Vagina (tissue), 2 donors: ENCODE measurements at regions not wholly inside any gene's neighbourhood (a gene's known extent, or its start where the extent isn't known, plus 50 kb on each side); places are given as distances from the start of the nearest gene placed in this dataset.

ENCODE experiments used
- DNase-seq, 2 donors: peaks; one replicate each; pipeline ENCODE4 v3.0.0-alpha.2; 2017; ENCODE audit errors: extremely low spot score in 2 of 2
- H3K27ac ChIP-seq: fragments of 200-600 bp; sonication (generic); one replicate; pipeline ENCODE4 v1.5.1; 2019
- H3K27me3 ChIP-seq: fragments of 200-600 bp; sonication (generic); one replicate; pipeline ENCODE4 v1.5.1; 2019
- H3K36me3 ChIP-seq, 2 donors: fragments of 200-600 bp; sonication (generic); one replicate each; pipeline ENCODE4 v1.5.1; 2017 to 2019
- H3K4me1 ChIP-seq: fragments of 200-600 bp; sonication (generic); one replicate; pipeline ENCODE4 v1.5.1; 2019
- H3K4me3 ChIP-seq, 2 donors: fragments of 200-600 bp; sonication (generic); 1 replicate in 1 of 2; 2 replicates in 1 of 2; pipeline ENCODE4 v1.5.1; 2016 to 2019
- H3K9me3 ChIP-seq: fragments of 200-600 bp; sonication (generic); one replicate; pipeline ENCODE4 v1.5.1; 2019
- POLR2A ChIP-seq, 2 donors: fragments of 450-650 bp; IDR thresholded peaks; one replicate each; pipeline ENCODE4 v1.6.1; 2017; ENCODE audit warnings: antibody characterized with exemption in 2 of 2, mild to moderate bottlenecking in 2 of 2, moderate library complexity in 2 of 2
- POLR2AphosphoS5 ChIP-seq, 2 donors: sonication (generic); formaldehyde crosslinking; IDR thresholded peaks; one replicate each; pipeline ENCODE4 v1.9.0; 2017; ENCODE audit warnings: antibody characterized with exemption in 2 of 2, mild to moderate bottlenecking in 2 of 2, low read depth in 1 of 2; ENCODE audit not compliant: insufficient read depth in 1 of 2
- intact Hi-C: fragments of 100-400 bp; cut with DNase I; formaldehyde crosslinking; loops from one replicate; pipeline ENCODE4 v1.15.1; 2023
- TF ChIP-seq, protein P1 (sequence below), 3 experiments: fragments of 450-650 bp in 2 of 3; fragments of 200-600 bp in 1 of 3; sonication (generic) in 1 of 3; IDR thresholded peaks; one replicate each; pipeline ENCODE4 v1.5.1; 2017 to 2019; ENCODE audit warnings: antibody characterized with exemption in 3 of 3, mild to moderate bottlenecking in 2 of 3, moderate library complexity in 2 of 3

DNA sequence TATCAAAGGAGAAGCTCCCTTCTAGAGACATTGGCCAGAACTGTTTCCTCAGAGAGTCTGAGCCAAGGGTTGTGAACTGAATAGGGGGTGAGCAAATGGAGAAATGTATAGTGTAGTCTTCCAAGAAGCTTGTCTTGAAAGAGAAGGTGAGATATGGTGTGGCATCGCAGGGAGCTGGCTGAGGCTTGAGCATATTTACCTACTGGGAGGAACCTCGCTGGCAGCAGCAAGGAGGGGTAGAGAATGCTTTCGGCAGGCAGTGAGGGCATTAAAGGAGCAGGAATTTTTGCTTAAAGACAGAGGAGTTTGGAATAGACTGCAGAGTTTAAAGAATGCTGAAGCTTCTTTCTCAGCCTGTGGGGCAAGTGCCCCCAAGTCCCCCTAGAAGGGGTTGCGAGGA is 59.3 kb upstream of the PRMT8 start:
- DNase-seq = no peak
- H3K9me3 ChIP-seq = no peaks in the 10 kb centered on the region
- H3K27me3 ChIP-seq = no peaks in the 10 kb centered on the region
- no peaks in the 10 kb centered on the region for H3K4me1 ChIP-seq
- TF ChIP-seq POLR2AphosphoS5 (IDR thresholded peaks at IDR 0.05; ENCODE audit: insufficient read depth in 1 of 2, low read depth in 1 of 2) (no peak), POLR2A (IDR thresholded peaks at IDR 0.05) (no peak)
- TF ChIP-seq, protein P1, sequence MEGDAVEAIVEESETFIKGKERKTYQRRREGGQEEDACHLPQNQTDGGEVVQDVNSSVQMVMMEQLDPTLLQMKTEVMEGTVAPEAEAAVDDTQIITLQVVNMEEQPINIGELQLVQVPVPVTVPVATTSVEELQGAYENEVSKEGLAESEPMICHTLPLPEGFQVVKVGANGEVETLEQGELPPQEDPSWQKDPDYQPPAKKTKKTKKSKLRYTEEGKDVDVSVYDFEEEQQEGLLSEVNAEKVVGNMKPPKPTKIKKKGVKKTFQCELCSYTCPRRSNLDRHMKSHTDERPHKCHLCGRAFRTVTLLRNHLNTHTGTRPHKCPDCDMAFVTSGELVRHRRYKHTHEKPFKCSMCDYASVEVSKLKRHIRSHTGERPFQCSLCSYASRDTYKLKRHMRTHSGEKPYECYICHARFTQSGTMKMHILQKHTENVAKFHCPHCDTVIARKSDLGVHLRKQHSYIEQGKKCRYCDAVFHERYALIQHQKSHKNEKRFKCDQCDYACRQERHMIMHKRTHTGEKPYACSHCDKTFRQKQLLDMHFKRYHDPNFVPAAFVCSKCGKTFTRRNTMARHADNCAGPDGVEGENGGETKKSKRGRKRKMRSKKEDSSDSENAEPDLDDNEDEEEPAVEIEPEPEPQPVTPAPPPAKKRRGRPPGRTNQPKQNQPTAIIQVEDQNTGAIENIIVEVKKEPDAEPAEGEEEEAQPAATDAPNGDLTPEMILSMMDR (IDR thresholded peaks at IDR 0.05) = no peak
- no peak overlapping the region for H3K4me3 ChIP-seq
- H3K36me3 ChIP-seq = no peaks in the 10 kb centered on the region
- intact Hi-C loops = no loop called here
- no peak overlapping the region for H3K27ac ChIP-seq

GRCh38 chr12:3432176-3432742 is 58.7 kb upstream of the PRMT8 start:
- DNase-seq = no peak
- no peak for TF ChIP-seq POLR2A (IDR thresholded peaks at IDR 0.05)
- TF ChIP-seq, protein P1 (IDR thresholded peaks at IDR 0.05) = no peak
- TF ChIP-seq POLR2AphosphoS5 (IDR thresholded peaks at IDR 0.05; ENCODE audit: insufficient read depth in 1 of 2, low read depth in 1 of 2) = no peak
- intact Hi-C loops = no loop called here
- Histone ChIP-seq H3K9me3 (no peaks in the 10 kb centered on the region), H3K4me1 (no peaks in the 10 kb centered on the region), H3K27ac (no peak overlapping the region), H3K36me3 (no peaks in the 10 kb centered on the region), H3K4me3 (no peak overlapping the region), H3K27me3 (no peaks in the 10 kb centered on the region)

DNA sequence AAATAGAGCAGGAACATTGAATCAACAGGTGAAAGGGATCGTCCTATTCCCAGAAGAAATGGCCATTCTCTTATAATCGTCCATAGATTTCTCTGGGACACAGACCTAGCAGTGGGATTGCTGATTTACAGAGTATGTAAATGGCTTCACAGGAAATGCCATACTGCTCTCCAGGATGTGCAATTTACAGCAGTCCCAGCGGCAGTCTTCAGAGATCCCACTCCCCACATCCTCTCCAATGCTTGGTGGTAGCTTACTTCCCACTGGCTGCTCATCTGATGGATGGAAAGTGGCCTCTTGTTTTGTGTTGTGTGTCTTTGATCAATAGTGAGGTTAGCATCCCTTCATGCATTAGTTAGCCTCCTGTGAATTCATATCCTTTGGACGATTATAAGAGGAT is 58.1 kb upstream of the PRMT8 start:
- DNase-seq = no peak
- Histone ChIP-seq H3K27me3 (no peaks in the 10 kb centered on the region), H3K9me3 (no peaks in the 10 kb centered on the region), H3K4me1 (no peaks in the 10 kb centered on the region), H3K4me3 (no peak overlapping the region), H3K27ac (no peak overlapping the region), H3K36me3 (no peaks in the 10 kb centered on the region)
- intact Hi-C loops = no loop called here
- TF ChIP-seq POLR2AphosphoS5 (IDR thresholded peaks at IDR 0.05; ENCODE audit: insufficient read depth in 1 of 2, low read depth in 1 of 2) = no peak
- no peak for TF ChIP-seq POLR2A (IDR thresholded peaks at IDR 0.05)
- TF ChIP-seq, protein P1 (IDR thresholded peaks at IDR 0.05) = no peak

GRCh38 chr12:3436461-3437065 is 54.4 kb upstream of the PRMT8 start:
- intact Hi-C loops = no loop called here
- no peak overlapping the region for H3K27ac ChIP-seq
- no peaks in the 10 kb centered on the region for H3K36me3 ChIP-seq
- no peaks in the 10 kb centered on the region for H3K9me3 ChIP-seq
- no peaks in the 10 kb centered on the region for H3K4me1 ChIP-seq
- no peak overlapping the region for H3K4me3 ChIP-seq
- TF ChIP-seq, protein P1 (IDR thresholded peaks at IDR 0.05) = no peak
- TF ChIP-seq POLR2A (IDR thresholded peaks at IDR 0.05) = no peak
- TF ChIP-seq POLR2AphosphoS5 (IDR thresholded peaks at IDR 0.05; ENCODE audit: insufficient read depth in 1 of 2, low read depth in 1 of 2) = no peak
- no peaks in the 10 kb centered on the region for H3K27me3 ChIP-seq
- DNase-seq = no peak

DNA sequence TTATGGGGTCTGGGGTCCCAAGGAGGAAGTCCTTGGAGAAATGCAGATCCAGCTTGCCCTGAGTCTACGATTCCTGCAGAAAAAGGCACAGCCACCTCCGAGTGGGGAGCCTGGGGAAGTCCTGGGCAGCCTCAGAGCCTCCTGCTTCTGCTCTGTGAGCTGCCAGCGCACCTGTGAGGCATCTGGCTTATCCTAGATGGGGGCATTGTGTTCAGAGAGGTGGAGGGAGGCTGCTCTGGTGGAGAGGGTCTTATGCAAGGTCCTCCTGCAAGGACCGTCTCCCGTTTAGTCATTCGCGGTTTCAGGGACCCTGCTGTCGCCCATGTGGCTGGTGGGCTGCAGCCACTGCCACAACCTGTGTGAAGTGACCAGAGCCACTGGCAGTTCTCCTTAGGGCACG is 53.0 kb upstream of the PRMT8 start:
- no peak for DNase-seq
- TF ChIP-seq, protein P1 (IDR thresholded peaks at IDR 0.05) = no peak
- TF ChIP-seq POLR2AphosphoS5 (IDR thresholded peaks at IDR 0.05; ENCODE audit: insufficient read depth in 1 of 2, low read depth in 1 of 2) (no peak), POLR2A (IDR thresholded peaks at IDR 0.05) (no peak)
- Histone ChIP-seq H3K36me3 (no peaks in the 10 kb centered on the region), H3K27me3 (no peaks in the 10 kb centered on the region), H3K4me3 (no peak overlapping the region), H3K4me1 (no peaks in the 10 kb centered on the region), H3K9me3 (no peaks in the 10 kb centered on the region), H3K27ac (no peak overlapping the region)
- intact Hi-C loops = no loop called here
